Dendritic cell treated with granulocyte-macrophage colony-stimulating factor and Interleukin-4, amounts not matched to agents 40 ng/mL and 50 ng/mL, for 4 days (primary cell): ENCODE measurements at regions not wholly inside any gene's neighbourhood (a gene's known extent, or its start where the extent isn't known, plus 50 kb on each side); places are given as distances from the start of the nearest gene placed in this dataset.

Source experiments
- H3K27ac Mint-ChIP-seq: one replicate; pipeline ENCODE4 v1.8.0; 2022; ENCODE audit warnings: mild to moderate bottlenecking, mixed read lengths
- H3K27me3 Mint-ChIP-seq: one replicate; pipeline ENCODE4 v1.8.0; 2022; ENCODE audit warnings: mild to moderate bottlenecking, mixed read lengths
- H3K36me3 Mint-ChIP-seq: one replicate; pipeline ENCODE4 v1.8.0; 2022; ENCODE audit warnings: low read depth, mixed read lengths
- H3K4me1 Mint-ChIP-seq: one replicate; pipeline ENCODE4 v1.8.0; 2022; ENCODE audit warnings: low read depth, mixed read lengths
- H3K4me3 Mint-ChIP-seq: one replicate; pipeline ENCODE4 v1.8.0; 2022; ENCODE audit warnings: mild to moderate bottlenecking, moderate library complexity, mixed read lengths
- H3K9me3 Mint-ChIP-seq: one replicate; pipeline ENCODE4 v1.8.0; 2022; ENCODE audit warnings: mixed read lengths
- intact Hi-C: fragments of 100-400 bp; cut with micrococcal nuclease; formaldehyde crosslinking; loops from one replicate; pipeline ENCODE4 v1.15.0; 2022

DNA sequence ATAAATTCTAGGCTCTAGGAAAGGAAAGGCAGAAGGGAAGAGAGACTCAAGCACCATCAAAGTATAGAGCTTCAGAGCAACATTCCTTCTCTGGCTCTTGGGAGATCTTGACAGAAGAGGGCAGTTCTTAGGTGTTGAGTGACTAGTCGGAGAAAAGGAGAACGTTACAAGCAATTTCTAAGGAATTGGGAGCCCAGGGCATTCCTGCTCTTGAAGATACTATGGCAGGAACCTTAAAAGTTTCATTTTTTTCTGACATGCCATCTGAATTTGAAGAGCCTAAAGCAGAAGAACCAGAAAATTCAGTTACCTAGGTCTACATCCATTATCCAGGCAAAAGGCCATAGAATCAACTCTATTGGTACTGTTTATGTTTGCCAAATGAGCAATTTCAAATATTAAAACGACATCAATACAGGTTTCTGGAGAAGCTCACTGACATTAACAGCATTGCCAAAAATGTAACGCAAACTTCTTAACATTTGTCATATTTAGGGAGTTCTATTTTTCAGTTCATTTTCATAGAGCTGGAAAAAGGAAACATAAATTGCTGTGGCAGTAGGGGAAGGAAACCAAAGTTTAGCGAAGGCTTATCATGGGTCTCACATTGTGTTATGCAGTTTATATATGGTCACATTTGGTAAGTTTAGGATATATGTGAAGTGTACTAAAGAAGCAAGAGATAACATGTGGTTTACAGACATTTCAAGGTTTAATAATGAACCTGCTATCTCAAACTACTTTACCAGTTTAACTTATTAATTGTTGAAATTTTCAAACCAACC is 210.1 kb upstream of the NRIP1 start:
- H3K9me3 Mint-ChIP-seq: no peaks in the 10 kb centered on the region
- no peak overlapping the region for H3K27ac Mint-ChIP-seq
- intact Hi-C loops: no loop called here
- no peaks in the 10 kb centered on the region for H3K27me3 Mint-ChIP-seq
- no peaks in the 10 kb centered on the region for H3K4me1 Mint-ChIP-seq
- H3K36me3 Mint-ChIP-seq: no peaks in the 10 kb centered on the region
- no peak overlapping the region for H3K4me3 Mint-ChIP-seq

DNA sequence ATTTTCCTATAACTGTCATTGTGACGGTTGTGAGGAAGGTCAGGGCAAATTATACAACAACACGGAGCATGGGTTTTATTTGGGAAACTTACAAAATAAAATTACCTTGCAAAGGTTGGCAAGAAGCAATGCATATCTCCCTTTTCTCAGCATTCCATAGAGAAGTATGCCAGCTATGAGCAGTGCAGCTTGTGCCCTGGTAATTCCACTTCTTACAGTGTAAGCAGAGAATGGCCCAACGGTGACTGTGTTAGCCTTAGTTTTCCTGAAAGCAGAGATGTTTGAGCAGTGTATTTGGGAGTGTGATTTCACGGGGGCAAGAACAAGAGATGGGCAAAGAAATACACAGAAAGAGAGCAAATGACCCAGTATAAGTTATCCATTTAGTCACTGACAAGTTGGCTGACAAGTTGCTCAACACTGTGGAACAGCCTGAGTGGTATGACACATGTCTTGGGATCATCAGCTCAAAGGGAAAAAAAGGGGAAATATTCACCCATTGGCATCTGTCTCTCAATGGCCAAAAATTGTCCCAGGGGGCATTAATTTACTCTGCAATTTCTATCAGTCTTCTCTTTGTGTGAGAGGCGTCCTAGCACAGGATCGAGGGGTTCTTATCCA is 210.9 kb upstream of the NRIP1 start:
- intact Hi-C loops: no loop called here
- peaks cover under 1% of the 10 kb centered on the region for H3K9me3 Mint-ChIP-seq
- H3K36me3 Mint-ChIP-seq: no peaks in the 10 kb centered on the region
- H3K4me1 Mint-ChIP-seq: no peaks in the 10 kb centered on the region
- H3K27ac Mint-ChIP-seq: no peak overlapping the region
- no peak overlapping the region for H3K4me3 Mint-ChIP-seq
- no peaks in the 10 kb centered on the region for H3K27me3 Mint-ChIP-seq

DNA sequence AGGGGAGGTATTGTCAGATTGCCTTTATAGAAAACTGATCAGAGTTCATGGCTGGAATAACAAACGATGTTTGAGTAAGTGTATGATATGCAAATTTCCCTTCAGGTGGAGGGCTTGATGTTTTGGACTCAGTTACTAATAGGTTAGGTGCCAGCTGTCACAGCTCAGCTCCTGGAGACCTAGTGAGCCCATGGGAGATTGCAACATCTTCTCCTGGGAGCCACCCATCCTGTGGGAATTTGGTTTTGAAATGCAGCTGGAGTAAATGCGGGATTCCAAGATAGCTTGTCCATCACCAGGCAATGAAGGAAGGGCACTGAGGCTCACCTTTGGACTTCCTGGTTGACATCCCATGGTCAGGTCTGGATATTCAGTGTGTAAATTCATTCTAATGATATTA is 211.4 kb upstream of the NRIP1 start:
- intact Hi-C loops: no loop called here
- no peak overlapping the region for H3K4me3 Mint-ChIP-seq
- no peak overlapping the region for H3K27ac Mint-ChIP-seq
- peaks cover 6% of the 10 kb centered on the region for H3K9me3 Mint-ChIP-seq
- H3K27me3 Mint-ChIP-seq: no peaks in the 10 kb centered on the region
- no peaks in the 10 kb centered on the region for H3K36me3 Mint-ChIP-seq
- no peaks in the 10 kb centered on the region for H3K4me1 Mint-ChIP-seq

DNA sequence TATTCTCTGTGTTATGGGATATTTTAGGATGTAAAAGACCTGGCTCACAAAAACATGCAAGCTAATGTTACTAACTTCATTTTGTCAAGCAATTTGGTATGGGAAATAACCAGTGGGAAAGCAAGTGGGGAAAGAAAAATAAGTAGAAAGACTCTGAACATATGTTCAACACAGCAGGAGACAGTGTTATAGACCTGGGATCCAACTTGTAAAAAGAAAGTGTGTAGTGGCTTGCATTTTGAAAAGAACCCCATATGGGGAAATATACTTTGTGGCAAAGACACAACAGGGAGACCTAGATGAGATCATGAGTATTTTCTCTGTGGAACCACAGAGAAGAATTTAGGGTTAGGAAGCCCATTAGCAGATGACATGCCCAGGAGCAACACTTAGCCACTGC is 212.7 kb upstream of the NRIP1 start:
- no peak overlapping the region for H3K27ac Mint-ChIP-seq
- no peaks in the 10 kb centered on the region for H3K36me3 Mint-ChIP-seq
- H3K4me1 Mint-ChIP-seq: no peaks in the 10 kb centered on the region
- intact Hi-C loops: no loop called here
- no peak overlapping the region for H3K4me3 Mint-ChIP-seq
- no peaks in the 10 kb centered on the region for H3K27me3 Mint-ChIP-seq
- H3K9me3 Mint-ChIP-seq: peaks cover 10% of the 10 kb centered on the region

DNA sequence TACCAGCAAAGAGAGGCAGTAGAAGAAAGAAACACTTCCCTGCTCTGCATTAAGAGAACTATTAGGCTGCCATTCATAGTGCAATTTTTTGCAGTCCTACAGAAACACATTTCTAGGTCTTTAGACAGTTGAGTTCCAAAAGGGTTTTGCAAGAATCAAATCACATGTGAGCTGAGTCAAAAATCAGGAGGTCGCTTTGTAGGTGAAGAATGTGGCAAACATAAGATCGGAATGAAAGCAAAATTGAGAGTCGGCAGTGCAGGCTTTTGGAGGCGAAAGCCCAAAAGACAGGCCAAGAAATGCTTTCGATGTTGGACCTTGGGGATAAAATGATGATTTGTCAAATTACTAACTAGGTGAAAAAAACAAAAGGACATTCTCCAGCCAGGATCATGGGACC is 213.5 kb upstream of the NRIP1 start:
- H3K27me3 Mint-ChIP-seq: no peaks in the 10 kb centered on the region
- no peak overlapping the region for H3K4me3 Mint-ChIP-seq
- no peak overlapping the region for H3K27ac Mint-ChIP-seq
- intact Hi-C loops: no loop called here
- H3K4me1 Mint-ChIP-seq: no peaks in the 10 kb centered on the region
- peaks cover 10% of the 10 kb centered on the region for H3K9me3 Mint-ChIP-seq
- no peaks in the 10 kb centered on the region for H3K36me3 Mint-ChIP-seq

DNA sequence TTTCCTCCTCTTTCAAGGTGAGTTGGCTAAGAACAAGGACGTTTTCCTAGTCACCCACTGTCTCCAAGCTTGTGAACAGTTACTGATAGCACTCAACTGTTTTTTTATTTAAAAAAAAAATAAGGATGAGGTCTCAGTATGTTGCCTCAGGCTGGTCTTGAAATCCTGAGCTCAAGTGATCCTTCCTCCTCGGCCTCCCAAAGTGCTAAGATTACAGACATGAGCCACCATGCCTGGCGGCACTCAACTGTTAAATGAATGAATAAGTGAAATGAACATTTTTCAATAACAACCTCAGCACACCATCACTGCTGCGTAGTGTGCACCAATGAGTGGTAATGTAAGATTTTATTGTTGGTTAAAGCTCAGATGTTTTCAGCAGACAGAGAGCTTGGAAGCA is 214.1 kb upstream of the NRIP1 start:
- no peaks in the 10 kb centered on the region for H3K4me1 Mint-ChIP-seq
- H3K27me3 Mint-ChIP-seq: no peaks in the 10 kb centered on the region
- no peak overlapping the region for H3K4me3 Mint-ChIP-seq
- peaks cover 10% of the 10 kb centered on the region for H3K9me3 Mint-ChIP-seq
- H3K36me3 Mint-ChIP-seq: no peaks in the 10 kb centered on the region
- H3K27ac Mint-ChIP-seq: no peak overlapping the region
- intact Hi-C loops: no loop called here

DNA sequence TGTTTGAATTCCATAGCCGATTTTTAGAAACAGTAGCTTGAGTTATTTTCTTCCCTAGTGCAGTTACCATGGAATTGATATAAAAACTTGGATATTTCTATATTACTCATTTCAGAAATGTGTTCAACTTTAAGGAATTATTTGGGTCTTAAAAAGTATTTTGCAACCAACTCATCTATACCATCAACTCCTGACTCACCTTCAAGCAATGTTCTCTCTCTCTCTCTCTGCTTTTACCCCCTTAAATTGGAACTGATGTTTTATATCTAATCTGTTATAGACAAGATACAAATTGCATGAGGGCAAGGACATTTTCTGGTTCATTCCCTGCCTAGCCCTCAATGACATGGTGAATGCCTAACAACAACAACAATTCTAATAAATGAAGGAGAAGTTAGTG is 214.7 kb upstream of the NRIP1 start:
- intact Hi-C loops: no loop called here
- Mint-ChIP-seq H3K27me3 (no peaks in the 10 kb centered on the region), H3K27ac (no peak overlapping the region), H3K9me3 (peaks cover 10% of the 10 kb centered on the region), H3K36me3 (no peaks in the 10 kb centered on the region), H3K4me1 (no peaks in the 10 kb centered on the region), H3K4me3 (no peak overlapping the region)

DNA sequence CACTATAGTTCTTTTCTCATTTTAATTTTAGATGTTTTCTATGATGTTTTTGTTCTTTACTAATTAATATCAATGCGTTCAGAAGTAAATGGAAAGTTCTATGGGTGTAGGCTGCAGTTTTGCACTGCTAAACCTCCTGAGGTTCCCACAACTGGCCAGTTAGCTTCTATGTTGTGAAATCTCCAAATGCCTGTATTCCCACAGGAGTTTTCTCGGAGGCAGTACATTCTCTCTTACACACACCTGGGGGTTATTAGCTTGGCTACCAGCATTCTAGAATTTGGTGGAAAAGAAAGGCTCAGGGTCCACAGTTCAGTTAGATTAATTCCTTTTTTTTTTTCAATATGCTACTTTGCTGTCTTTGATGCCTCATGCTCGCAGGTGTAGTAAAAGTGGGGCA is 216.9 kb upstream of the NRIP1 start:
- Mint-ChIP-seq H3K4me3 (no peak overlapping the region), H3K27me3 (no peaks in the 10 kb centered on the region), H3K36me3 (no peaks in the 10 kb centered on the region), H3K4me1 (no peaks in the 10 kb centered on the region), H3K27ac (no peak overlapping the region), H3K9me3 (peaks cover 10% of the 10 kb centered on the region)
- intact Hi-C loops: no loop called here

DNA sequence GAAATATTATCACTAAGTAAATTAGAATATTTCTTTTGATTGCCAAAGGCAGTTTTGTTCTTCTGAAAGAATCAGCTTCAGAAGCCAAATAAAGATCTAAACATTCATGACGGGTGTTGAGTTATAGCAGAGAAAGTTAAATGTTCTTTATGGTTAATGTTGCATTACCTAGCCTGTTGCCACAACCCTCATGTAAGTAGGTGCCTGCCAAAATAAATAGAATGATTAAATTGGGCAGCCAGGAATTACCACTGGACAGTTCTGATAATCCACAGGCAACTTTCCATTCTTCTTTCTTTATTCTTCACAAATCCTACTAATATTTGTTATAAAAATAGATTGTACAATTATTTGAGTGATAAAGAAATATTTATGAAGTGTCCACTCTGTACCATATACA is 217.9 kb upstream of the NRIP1 start:
- Mint-ChIP-seq H3K4me3 (no peak overlapping the region), H3K27ac (no peak overlapping the region), H3K9me3 (peaks cover 10% of the 10 kb centered on the region), H3K27me3 (no peaks in the 10 kb centered on the region), H3K36me3 (no peaks in the 10 kb centered on the region), H3K4me1 (no peaks in the 10 kb centered on the region)
- intact Hi-C loops: no loop called here

DNA sequence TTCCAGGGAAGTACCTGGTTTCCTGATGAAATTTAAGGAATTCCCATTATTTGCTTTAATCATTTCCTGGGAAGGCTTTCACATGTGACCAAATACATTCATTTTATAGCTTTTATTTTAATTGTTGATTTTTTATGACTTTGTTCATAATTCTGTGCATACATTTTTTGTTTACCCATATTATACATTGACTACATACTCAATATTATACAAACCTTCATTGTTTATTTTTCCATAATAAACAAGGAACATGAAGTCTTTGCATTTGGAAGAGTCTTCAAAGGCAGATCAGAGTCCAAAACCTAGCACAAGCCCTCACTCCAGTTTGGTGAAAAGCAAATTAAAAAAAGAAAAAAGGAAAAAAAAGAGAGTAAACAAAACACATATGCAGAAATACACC is 218.3 kb upstream of the NRIP1 start:
- H3K27ac Mint-ChIP-seq: no peak overlapping the region
- no peaks in the 10 kb centered on the region for H3K4me1 Mint-ChIP-seq
- intact Hi-C loops: no loop called here
- no peak overlapping the region for H3K4me3 Mint-ChIP-seq
- no peaks in the 10 kb centered on the region for H3K27me3 Mint-ChIP-seq
- H3K9me3 Mint-ChIP-seq: peaks cover 10% of the 10 kb centered on the region
- H3K36me3 Mint-ChIP-seq: no peaks in the 10 kb centered on the region

DNA sequence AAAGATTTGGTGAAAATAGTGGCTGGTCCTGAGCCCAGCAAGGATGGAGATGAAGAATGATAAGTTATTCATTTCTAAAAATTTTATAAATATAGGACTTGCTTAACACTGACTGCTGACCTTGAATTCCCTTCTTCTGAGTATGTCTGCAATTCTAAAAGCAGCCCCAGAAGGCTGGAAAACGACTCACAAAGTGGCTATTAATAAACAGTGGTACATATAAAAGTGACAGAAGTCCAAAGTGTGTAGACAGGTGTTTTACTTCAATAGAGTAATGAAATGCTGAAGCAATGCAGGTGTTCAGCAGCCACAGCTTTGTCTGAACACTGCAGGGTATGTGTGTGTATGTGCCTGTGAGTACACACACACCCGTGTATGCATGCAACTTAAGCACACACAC is 219.0 kb upstream of the NRIP1 start:
- intact Hi-C loops: no loop called here
- Mint-ChIP-seq H3K4me3 (no peak overlapping the region), H3K9me3 (peaks cover 10% of the 10 kb centered on the region), H3K36me3 (no peaks in the 10 kb centered on the region), H3K4me1 (no peaks in the 10 kb centered on the region), H3K27me3 (no peaks in the 10 kb centered on the region), H3K27ac (no peak overlapping the region)

DNA sequence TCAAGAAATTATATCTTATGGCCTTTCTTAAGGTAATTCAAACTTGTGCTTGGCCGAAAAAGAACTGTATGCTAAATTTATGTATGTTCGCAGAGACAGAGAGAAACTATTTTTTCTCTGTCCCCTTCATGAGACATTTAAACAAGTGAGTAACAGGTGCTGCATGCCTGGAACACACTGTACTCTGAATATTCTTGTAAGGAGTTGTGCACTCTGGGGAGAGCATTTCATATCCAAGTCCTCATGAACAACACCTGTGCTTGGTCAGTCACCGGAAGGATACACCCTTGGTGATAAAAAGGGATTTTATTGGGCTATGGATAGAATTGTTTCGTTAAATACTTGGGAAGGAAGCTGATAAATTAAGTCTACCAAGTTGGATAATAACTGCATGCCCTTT is 220.8 kb upstream of the NRIP1 start:
- intact Hi-C loops: no loop called here
- Mint-ChIP-seq H3K9me3 (peaks cover 10% of the 10 kb centered on the region), H3K4me3 (no peak overlapping the region), H3K36me3 (no peaks in the 10 kb centered on the region), H3K27me3 (no peaks in the 10 kb centered on the region), H3K4me1 (no peaks in the 10 kb centered on the region), H3K27ac (no peak overlapping the region)

DNA sequence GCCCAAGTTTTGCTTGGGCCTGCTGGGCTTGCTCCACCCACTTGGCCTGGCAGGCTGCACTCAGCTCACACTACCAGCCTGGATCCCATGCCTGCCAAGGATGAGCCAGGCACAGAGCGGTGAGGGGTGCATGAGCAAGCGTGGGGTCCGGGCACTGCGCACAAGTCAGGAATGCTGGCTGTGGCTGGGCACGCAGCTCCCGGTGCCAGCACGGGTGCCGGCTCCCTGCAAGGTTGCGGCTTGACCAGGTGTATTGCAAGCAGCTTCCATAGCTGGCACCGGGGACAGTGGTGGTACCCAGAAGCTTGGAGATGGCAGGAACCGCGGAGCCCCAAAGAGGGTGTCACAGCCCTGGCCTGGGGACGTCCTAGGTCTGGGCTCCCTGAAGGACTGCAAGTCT is 224.4 kb upstream of the NRIP1 start:
- H3K9me3 Mint-ChIP-seq: no peaks in the 10 kb centered on the region
- H3K27me3 Mint-ChIP-seq: no peaks in the 10 kb centered on the region
- intact Hi-C loops: no loop called here
- H3K4me1 Mint-ChIP-seq: no peaks in the 10 kb centered on the region
- no peak overlapping the region for H3K4me3 Mint-ChIP-seq
- no peaks in the 10 kb centered on the region for H3K36me3 Mint-ChIP-seq
- no peak overlapping the region for H3K27ac Mint-ChIP-seq

DNA sequence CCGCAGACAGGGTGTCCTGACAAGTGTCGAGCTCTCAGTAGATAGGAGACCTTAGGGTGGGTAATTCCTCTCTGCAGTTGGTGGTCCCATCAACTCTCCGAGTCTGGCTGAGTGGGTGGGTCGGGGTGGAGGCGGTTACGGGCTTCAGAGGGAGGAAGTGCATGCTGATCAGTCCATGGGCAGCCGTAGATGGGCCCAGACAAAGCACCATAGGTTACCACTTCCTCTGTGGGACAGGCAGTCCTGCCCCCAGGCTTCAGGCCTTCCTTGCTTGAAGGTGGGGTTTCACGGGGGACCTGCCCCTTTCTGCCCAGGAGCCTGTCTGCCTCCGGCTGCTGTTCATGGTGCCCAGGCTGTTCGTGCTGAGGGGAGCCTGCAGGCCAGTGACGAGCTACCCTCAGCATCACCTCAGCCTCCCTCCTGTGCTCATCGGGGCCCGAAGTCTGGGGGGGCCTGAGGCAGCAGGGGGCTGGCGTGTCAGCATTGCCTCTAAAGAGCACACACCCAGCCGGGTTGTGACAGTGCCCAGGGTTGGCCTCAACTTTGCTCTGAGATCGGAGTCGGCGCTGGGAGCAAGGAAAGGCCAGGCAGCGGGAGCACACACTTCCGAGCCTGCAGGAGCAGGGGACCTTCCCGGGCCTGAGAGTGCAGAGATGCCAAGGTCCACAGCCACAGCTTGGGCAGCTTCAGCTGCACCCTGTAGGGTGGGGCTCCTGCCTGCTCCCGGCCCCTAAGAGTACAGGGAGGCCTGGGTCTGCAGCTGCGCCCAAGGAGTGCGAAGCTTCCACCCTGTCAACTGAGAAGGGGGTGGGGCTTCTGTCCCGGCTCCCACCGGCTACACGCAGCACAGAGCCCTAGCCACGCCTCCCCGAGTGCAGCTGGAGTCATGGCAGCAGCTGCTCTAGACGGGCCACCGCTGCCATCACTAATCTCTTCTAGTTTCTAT is 225.4 kb upstream of the NRIP1 start:
- no peak overlapping the region for H3K4me3 Mint-ChIP-seq
- intact Hi-C loops: no loop called here

More for the DNA sequence above, 225.4 kb upstream of the NRIP1 start:
- H3K9me3 Mint-ChIP-seq: no peaks in the 10 kb centered on the region
- no peaks in the 10 kb centered on the region for H3K4me1 Mint-ChIP-seq
- H3K36me3 Mint-ChIP-seq: no peaks in the 10 kb centered on the region
- no peak overlapping the region for H3K27ac Mint-ChIP-seq
- no peaks in the 10 kb centered on the region for H3K27me3 Mint-ChIP-seq
